Kidney glomerular epithelial cell (primary cell): ENCODE measurements at regions not wholly inside any gene's neighbourhood (a gene's known extent, or its start where the extent isn't known, plus 50 kb on each side); places are given as distances from the start of the nearest gene placed in this dataset.
"Not testable (repeated sequence)": the region's sequence is repeated elsewhere in the genome, so short reads cannot be mapped to it uniquely, and the experiment has no call there.

Source experiments
- DNase-seq: peaks from one replicate; lab custom pipeline; 2025; lab: John Stamatoyannopoulos, UW

- DNase-seq, result no peak
Observed at GRCh38 chr6:167408235-167408869, 83.5 kb downstream of the TTLL2 start.

- DNase-seq, result no peak
Observed at GRCh38 chr6:167409079-167409478, 84.2 kb downstream of the TTLL2 start.

GRCh38 chr6:167409694-167410093 lies 84.8 kb downstream of the TTLL2 start:
- no peak for DNase-seq

GRCh38 chr6:167410462-167410861 lies 85.6 kb downstream of the TTLL2 start:
- DNase-seq, result no peak

- no peak for DNase-seq
Observed at GRCh38 chr6:167412506-167412905, 87.6 kb downstream of the TTLL2 start.

GRCh38 chr6:167415441-167415961 lies 90.6 kb downstream of the TTLL2 start:
- no peak for DNase-seq

GRCh38 chr6:167416676-167417430 lies 92.0 kb downstream of the TTLL2 start:
- no peak for DNase-seq

GRCh38 chr6:167420177-167420576 lies 95.3 kb downstream of the TTLL2 start:
- no peak for DNase-seq

GRCh38 chr6:167420858-167421766 lies 96.2 kb downstream of the TTLL2 start:
- DNase-seq, result no peak

GRCh38 chr6:167421944-167422343 lies 97.1 kb downstream of the TTLL2 start:
- DNase-seq, result not testable (repeated sequence)

- DNase-seq, result no peak
Observed at GRCh38 chr6:167422934-167423333, 98.0 kb downstream of the TTLL2 start.

GRCh38 chr6:167424060-167424673 lies 99.3 kb downstream of the TTLL2 start:
- no peak for DNase-seq

GRCh38 chr6:167424700-167425099 lies 99.8 kb downstream of the TTLL2 start:
- no peak for DNase-seq

GRCh38 chr6:167426084-167426483 lies 101.2 kb downstream of the TTLL2 start:
- no peak for DNase-seq

- no peak for DNase-seq
Observed at GRCh38 chr6:167426651-167427050, 101.8 kb downstream of the TTLL2 start.

GRCh38 chr6:167428664-167429333 lies 103.9 kb downstream of the TTLL2 start:
- no peak for DNase-seq

GRCh38 chr6:167429353-167429752 lies 104.5 kb downstream of the TTLL2 start:
- no peak for DNase-seq

GRCh38 chr6:167435209-167435728 lies 110.4 kb downstream of the TTLL2 start:
- no peak for DNase-seq

GRCh38 chr6:167437888-167438484 lies 113.1 kb downstream of the TTLL2 start:
- no peak for DNase-seq

GRCh38 chr6:167441715-167442206 lies 116.9 kb downstream of the TTLL2 start:
- DNase-seq, result no peak

- no peak for DNase-seq
Observed at GRCh38 chr6:167442245-167442644, 117.4 kb downstream of the TTLL2 start.
